ENCODE measurements at regions not wholly inside any gene's neighbourhood (a gene's known extent, or its start where the extent isn't known, plus 50 kb on each side); places are given as distances from the start of the nearest gene placed in this dataset.

- no peak for ATAC-seq
- TF ChIP-seq ISL1 (CRISPR knock-in tag; IDR thresholded peaks at IDR 0.05) (no peak), OSR1 (CRISPR knock-in tag; IDR thresholded peaks at IDR 0.05) (no peak), TOX (CRISPR knock-in tag; IDR thresholded peaks at IDR 0.05; ENCODE audit: borderline replicate concordance) (no peak), ZNF565 (CRISPR knock-in tag; conservative IDR thresholded peaks at IDR 0.05; ENCODE audit: low read depth) (no peak), PPARA (CRISPR knock-in tag; IDR thresholded peaks at IDR 0.05; ENCODE audit: borderline replicate concordance) (no peak), BACH2 (CRISPR knock-in tag; IDR thresholded peaks at IDR 0.05; ENCODE audit: borderline replicate concordance) (no peak), TCF4 (CRISPR knock-in tag; IDR thresholded peaks at IDR 0.05; ENCODE audit: borderline replicate concordance) (no peak), SNAI2 (CRISPR knock-in tag; IDR thresholded peaks at IDR 0.05) (no peak), ESRRG (CRISPR knock-in tag; IDR thresholded peaks at IDR 0.05) (no peak), ZFP3 (CRISPR knock-in tag; IDR thresholded peaks at IDR 0.05) (no peak), ZNF70 (CRISPR knock-in tag; IDR thresholded peaks at IDR 0.05) (no peak)
These were observed 128.8 kb downstream of the OLFM1 start for GRCh38 chr9:135216236-135216635.

DNA sequence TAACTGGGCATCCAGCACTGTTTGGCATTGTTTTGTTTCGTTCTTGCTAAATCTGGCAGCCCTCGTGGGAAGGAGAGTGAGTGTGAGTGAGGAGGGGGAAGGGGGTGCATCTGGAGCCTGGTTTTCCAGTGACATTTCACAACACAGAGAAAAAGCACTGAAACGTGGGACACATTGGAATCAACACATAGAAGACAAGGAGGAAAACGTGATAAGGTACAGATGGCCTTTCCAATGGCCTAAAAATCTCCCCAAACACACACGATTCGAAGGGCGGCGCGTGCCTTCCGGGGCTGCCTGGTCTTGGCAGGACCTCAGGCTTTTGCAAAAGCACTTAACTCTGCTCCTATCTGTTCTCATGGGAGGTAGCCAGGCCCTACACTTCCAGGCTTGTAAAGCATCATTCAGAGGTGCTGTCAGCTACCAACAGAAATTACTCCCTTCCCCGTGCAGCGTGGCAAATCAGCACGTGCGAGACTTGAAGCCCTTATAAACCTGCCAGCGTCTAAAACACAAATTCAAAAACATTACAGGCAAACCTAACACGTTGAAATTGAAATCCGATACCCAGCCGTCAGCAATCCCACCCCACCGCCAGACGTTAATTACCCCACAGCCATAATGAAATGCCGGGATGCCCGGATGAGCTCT lies 129.4 kb downstream of the OLFM1 start:
- no peak for ATAC-seq
- TF ChIP-seq BACH2 (CRISPR knock-in tag; IDR thresholded peaks at IDR 0.05; ENCODE audit: borderline replicate concordance) = no peak
- TF ChIP-seq ZFP3 (CRISPR knock-in tag; IDR thresholded peaks at IDR 0.05) = no peak
- TF ChIP-seq PPARA (CRISPR knock-in tag; IDR thresholded peaks at IDR 0.05; ENCODE audit: borderline replicate concordance) = no peak
- no peak for TF ChIP-seq POU6F1 (CRISPR knock-in tag; IDR thresholded peaks at IDR 0.05; ENCODE audit: borderline replicate concordance, low read depth)
- no peak for TF ChIP-seq CSDC2 (CRISPR knock-in tag; IDR thresholded peaks at IDR 0.05)
- no peak for TF ChIP-seq GLIS3 (CRISPR knock-in tag; IDR thresholded peaks at IDR 0.05)
- no peak for TF ChIP-seq ISL1 (CRISPR knock-in tag; IDR thresholded peaks at IDR 0.05)
- TF ChIP-seq, protein P1, sequence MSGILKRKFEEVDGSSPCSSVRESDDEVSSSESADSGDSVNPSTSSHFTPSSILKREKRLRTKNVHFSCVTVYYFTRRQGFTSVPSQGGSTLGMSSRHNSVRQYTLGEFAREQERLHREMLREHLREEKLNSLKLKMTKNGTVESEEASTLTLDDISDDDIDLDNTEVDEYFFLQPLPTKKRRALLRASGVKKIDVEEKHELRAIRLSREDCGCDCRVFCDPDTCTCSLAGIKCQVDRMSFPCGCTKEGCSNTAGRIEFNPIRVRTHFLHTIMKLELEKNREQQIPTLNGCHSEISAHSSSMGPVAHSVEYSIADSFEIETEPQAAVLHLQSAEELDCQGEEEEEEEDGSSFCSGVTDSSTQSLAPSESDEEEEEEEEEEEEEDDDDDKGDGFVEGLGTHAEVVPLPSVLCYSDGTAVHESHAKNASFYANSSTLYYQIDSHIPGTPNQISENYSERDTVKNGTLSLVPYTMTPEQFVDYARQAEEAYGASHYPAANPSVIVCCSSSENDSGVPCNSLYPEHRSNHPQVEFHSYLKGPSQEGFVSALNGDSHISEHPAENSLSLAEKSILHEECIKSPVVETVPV (CRISPR knock-in tag; IDR thresholded peaks at IDR 0.05) = no peak
- no peak for TF ChIP-seq TOX (CRISPR knock-in tag; IDR thresholded peaks at IDR 0.05; ENCODE audit: borderline replicate concordance)
- TF ChIP-seq ZNF8 (CRISPR knock-in tag; IDR thresholded peaks at IDR 0.05) = no peak
- TF ChIP-seq ZNF70 (CRISPR knock-in tag; IDR thresholded peaks at IDR 0.05) = no peak
- no peak for TF ChIP-seq ESRRG (CRISPR knock-in tag; IDR thresholded peaks at IDR 0.05)

DNA sequence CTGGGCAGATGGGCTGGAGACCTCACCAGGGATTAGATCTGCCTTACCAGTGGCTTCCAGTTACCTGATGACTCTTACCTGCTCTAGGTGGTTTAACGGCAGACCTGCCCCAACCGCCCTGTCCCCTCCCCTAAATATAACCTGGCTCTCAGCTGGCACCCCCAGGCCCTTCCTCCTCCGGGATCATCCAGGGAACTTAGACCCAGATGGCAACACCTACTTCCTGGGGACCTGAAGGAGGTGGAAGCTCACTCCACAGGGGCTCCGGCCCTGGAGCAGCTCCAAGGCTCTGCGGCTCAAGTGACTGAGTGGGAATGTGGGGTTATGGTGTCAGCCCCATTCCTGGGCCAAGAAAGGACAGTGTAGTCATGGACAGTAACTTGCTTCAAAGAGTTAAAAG lies 130.4 kb downstream of the OLFM1 start:
- TF ChIP-seq ZC3H10 (CRISPR knock-in tag; IDR thresholded peaks at IDR 0.05) (no peak), ESRRG (CRISPR knock-in tag; IDR thresholded peaks at IDR 0.05) (no peak), RARB (CRISPR knock-in tag; IDR thresholded peaks at IDR 0.05) (no peak), POU6F1 (CRISPR knock-in tag; IDR thresholded peaks at IDR 0.05; ENCODE audit: borderline replicate concordance, low read depth) (no peak), OSR1 (CRISPR knock-in tag; IDR thresholded peaks at IDR 0.05) (no peak), ZNF8 (CRISPR knock-in tag; IDR thresholded peaks at IDR 0.05) (no peak), ZFP30 (CRISPR knock-in tag; IDR thresholded peaks at IDR 0.05) (no peak), ZNF565 (CRISPR knock-in tag; conservative IDR thresholded peaks at IDR 0.05; ENCODE audit: low read depth) (no peak), TOX (CRISPR knock-in tag; IDR thresholded peaks at IDR 0.05; ENCODE audit: borderline replicate concordance) (no peak), PPARA (CRISPR knock-in tag; IDR thresholded peaks at IDR 0.05; ENCODE audit: borderline replicate concordance) (no peak), TCF4 (CRISPR knock-in tag; IDR thresholded peaks at IDR 0.05; ENCODE audit: borderline replicate concordance) (no peak)
- no peak for ATAC-seq

GRCh38 chr9:135218331-135219225 lies 131.1 kb downstream of the OLFM1 start:
- ATAC-seq = no peak

More at GRCh38 chr9:135218331-135219225, 131.1 kb downstream of the OLFM1 start:
- TF ChIP-seq PATZ1 (CRISPR knock-in tag; IDR thresholded peaks at IDR 0.05; ENCODE audit: borderline replicate concordance) (no peak), GLIS3 (CRISPR knock-in tag; IDR thresholded peaks at IDR 0.05) (no peak), PPARA (CRISPR knock-in tag; IDR thresholded peaks at IDR 0.05; ENCODE audit: borderline replicate concordance) (no peak), CSDC2 (CRISPR knock-in tag; IDR thresholded peaks at IDR 0.05) (no peak), OSR1 (CRISPR knock-in tag; IDR thresholded peaks at IDR 0.05) (no peak), TOX (CRISPR knock-in tag; IDR thresholded peaks at IDR 0.05; ENCODE audit: borderline replicate concordance) (no peak), BACH2 (CRISPR knock-in tag; IDR thresholded peaks at IDR 0.05; ENCODE audit: borderline replicate concordance) (no peak)
- TF ChIP-seq, protein P2, sequence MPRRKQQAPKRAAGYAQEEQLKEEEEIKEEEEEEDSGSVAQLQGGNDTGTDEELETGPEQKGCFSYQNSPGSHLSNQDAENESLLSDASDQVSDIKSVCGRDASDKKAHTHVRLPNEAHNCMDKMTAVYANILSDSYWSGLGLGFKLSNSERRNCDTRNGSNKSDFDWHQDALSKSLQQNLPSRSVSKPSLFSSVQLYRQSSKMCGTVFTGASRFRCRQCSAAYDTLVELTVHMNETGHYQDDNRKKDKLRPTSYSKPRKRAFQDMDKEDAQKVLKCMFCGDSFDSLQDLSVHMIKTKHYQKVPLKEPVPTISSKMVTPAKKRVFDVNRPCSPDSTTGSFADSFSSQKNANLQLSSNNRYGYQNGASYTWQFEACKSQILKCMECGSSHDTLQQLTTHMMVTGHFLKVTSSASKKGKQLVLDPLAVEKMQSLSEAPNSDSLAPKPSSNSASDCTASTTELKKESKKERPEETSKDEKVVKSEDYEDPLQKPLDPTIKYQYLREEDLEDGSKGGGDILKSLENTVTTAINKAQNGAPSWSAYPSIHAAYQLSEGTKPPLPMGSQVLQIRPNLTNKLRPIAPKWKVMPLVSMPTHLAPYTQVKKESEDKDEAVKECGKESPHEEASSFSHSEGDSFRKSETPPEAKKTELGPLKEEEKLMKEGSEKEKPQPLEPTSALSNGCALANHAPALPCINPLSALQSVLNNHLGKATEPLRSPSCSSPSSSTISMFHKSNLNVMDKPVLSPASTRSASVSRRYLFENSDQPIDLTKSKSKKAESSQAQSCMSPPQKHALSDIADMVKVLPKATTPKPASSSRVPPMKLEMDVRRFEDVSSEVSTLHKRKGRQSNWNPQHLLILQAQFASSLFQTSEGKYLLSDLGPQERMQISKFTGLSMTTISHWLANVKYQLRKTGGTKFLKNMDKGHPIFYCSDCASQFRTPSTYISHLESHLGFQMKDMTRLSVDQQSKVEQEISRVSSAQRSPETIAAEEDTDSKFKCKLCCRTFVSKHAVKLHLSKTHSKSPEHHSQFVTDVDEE (CRISPR knock-in tag; IDR thresholded peaks at IDR 0.05) = no peak

All from SK-N-SH treated with all-trans-retinoic acid at 6 μM for 48 hours (cell line).